Neural progenitor cell (in vitro differentiated cells): ENCODE measurements at regions not wholly inside any gene's neighbourhood (a gene's known extent, or its start where the extent isn't known, plus 50 kb on each side); places are given as distances from the start of the nearest gene placed in this dataset.

Experiments
- EZH2 ChIP-seq: fragments of 200-600 bp; sonication (generic); IDR thresholded peaks from 2 replicates; pipeline ENCODE4 v1.6.1; 2017; ENCODE audit warnings: antibody characterized with exemption, mild to moderate bottlenecking, moderate library complexity
- TF ChIP-seq, protein P1 (sequence below): fragments of 200-600 bp; sonication (generic); IDR thresholded peaks from 2 replicates; pipeline ENCODE4 v1.5.1; 2017; ENCODE audit warnings: antibody characterized with exemption, mild to moderate bottlenecking

DNA sequence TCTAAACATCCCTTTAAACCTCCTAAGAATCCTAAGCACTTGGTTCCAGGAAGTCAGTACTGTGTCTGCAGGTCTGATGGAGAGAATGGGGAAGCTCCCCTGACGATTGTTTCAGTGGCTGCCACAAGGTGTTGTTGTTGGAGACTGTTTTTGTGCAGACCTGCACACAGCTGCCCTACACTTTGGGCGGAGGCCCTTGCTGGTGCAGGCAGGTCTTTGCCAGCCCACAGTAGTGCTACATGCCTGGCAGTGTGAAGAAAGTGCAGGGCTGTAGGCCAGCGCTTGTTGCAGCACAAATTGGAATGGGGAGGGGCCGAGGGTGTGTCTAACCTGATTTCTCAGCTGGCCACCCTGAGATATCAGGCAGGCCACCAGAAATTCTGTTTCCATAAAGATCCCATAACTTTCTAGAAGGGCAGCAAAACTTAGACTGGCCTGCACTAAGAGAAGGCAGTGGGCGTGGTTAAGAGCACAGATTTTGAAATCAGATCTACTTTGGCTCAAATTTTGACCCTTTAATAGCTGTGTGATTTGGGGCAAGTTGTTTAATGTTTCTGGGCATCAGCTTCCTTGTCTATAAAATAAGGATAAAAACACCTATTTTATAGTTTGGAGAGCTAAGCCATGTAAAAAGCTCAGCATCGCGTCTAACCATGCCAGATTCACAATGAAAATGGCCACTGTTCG is 83.7 kb upstream of the SLC1A4 start:
- TF ChIP-seq, protein P1, sequence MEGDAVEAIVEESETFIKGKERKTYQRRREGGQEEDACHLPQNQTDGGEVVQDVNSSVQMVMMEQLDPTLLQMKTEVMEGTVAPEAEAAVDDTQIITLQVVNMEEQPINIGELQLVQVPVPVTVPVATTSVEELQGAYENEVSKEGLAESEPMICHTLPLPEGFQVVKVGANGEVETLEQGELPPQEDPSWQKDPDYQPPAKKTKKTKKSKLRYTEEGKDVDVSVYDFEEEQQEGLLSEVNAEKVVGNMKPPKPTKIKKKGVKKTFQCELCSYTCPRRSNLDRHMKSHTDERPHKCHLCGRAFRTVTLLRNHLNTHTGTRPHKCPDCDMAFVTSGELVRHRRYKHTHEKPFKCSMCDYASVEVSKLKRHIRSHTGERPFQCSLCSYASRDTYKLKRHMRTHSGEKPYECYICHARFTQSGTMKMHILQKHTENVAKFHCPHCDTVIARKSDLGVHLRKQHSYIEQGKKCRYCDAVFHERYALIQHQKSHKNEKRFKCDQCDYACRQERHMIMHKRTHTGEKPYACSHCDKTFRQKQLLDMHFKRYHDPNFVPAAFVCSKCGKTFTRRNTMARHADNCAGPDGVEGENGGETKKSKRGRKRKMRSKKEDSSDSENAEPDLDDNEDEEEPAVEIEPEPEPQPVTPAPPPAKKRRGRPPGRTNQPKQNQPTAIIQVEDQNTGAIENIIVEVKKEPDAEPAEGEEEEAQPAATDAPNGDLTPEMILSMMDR: no peak
- TF ChIP-seq EZH2: no peak
